ENCODE measurements at regions not wholly inside any gene's neighbourhood (a gene's known extent, or its start where the extent isn't known, plus 50 kb on each side); places are given as distances from the start of the nearest gene placed in this dataset.

GRCh38 chr16:79653373-79653891 is 52.9 kb upstream of the MAF start:
- Histone ChIP-seq H3K9me2 (replicated peaks; ENCODE audit: control insufficient read depth, low read length) (no peaks in the 10 kb centered on the region), H4K20me1 (ENCODE audit: control insufficient read depth, insufficient read depth, low read depth, low read length) (no peaks in the 10 kb centered on the region), H3K4me1 (ENCODE audit: control insufficient read depth, low read length) (no peaks in the 10 kb centered on the region), H3K36me3 (ENCODE audit: control insufficient read depth, low read length) (no peaks in the 10 kb centered on the region), H3K79me2 (ENCODE audit: control insufficient read depth, low read length) (no peaks in the 10 kb centered on the region), H3K9me3 (ENCODE audit: control insufficient read depth, insufficient read depth, low read length) (no peaks in the 10 kb centered on the region), H3K27me3 (ENCODE audit: control insufficient read depth, low read length) (no peaks in the 10 kb centered on the region), H3K4me3 (ENCODE audit: low read length) (no peak overlapping the region), H3F3A (ENCODE audit: control insufficient read depth, insufficient read depth) (no peaks in the 10 kb centered on the region), H3K4me2 (ENCODE audit: low read length) (no peak overlapping the region), H3K27ac (ENCODE audit: low read depth, low read length) (no peak overlapping the region)
- no peak for TF ChIP-seq CTCF (IDR thresholded peaks at IDR 0.05; ENCODE audit: low read depth, low read length, poor library complexity, severe bottlenecking)
- no peak for TF ChIP-seq EZH2phosphoT487 (IDR thresholded peaks at IDR 0.05; ENCODE audit: borderline replicate concordance, low read length)

GRCh38 chr16:79651363-79651762 is 50.8 kb upstream of the MAF start:
- Histone ChIP-seq H3K9me2 (replicated peaks; ENCODE audit: control insufficient read depth, low read length) (no peaks in the 10 kb centered on the region), H3K4me2 (ENCODE audit: low read length) (no peak overlapping the region), H4K20me1 (ENCODE audit: control insufficient read depth, insufficient read depth, low read depth, low read length) (no peaks in the 10 kb centered on the region), H3K4me1 (ENCODE audit: control insufficient read depth, low read length) (no peaks in the 10 kb centered on the region), H3K36me3 (ENCODE audit: control insufficient read depth, low read length) (no peaks in the 10 kb centered on the region), H3K27ac (ENCODE audit: low read depth, low read length) (no peak overlapping the region), H3K9me3 (ENCODE audit: control insufficient read depth, insufficient read depth, low read length) (no peaks in the 10 kb centered on the region), H3F3A (ENCODE audit: control insufficient read depth, insufficient read depth) (no peaks in the 10 kb centered on the region), H3K79me2 (ENCODE audit: control insufficient read depth, low read length) (no peaks in the 10 kb centered on the region), H3K27me3 (ENCODE audit: control insufficient read depth, low read length) (no peaks in the 10 kb centered on the region), H3K4me3 (ENCODE audit: low read length) (no peak overlapping the region)
- TF ChIP-seq EZH2phosphoT487 (IDR thresholded peaks at IDR 0.05; ENCODE audit: borderline replicate concordance, low read length): no peak
- TF ChIP-seq CTCF (IDR thresholded peaks at IDR 0.05; ENCODE audit: low read depth, low read length, poor library complexity, severe bottlenecking): no peak

Measured in DOHH2 (cell line).